Activated CD8-positive, alpha-beta memory T cell treated with anti-CD3 and anti-CD28 coated beads for 1 hour (primary cell): ENCODE measurements at regions not wholly inside any gene's neighbourhood (a gene's known extent, or its start where the extent isn't known, plus 50 kb on each side); places are given as distances from the start of the nearest gene placed in this dataset.
"Not testable (repeated sequence)": the region's sequence is repeated elsewhere in the genome, so short reads cannot be mapped to it uniquely, and the experiment has no call there.

Experiments
- DNase-seq, 2 donors: peaks; one replicate each; pipeline ENCODE4 v3.0.0-alpha.2; 2020; ENCODE audit warnings: low read depth in 1 of 2; ENCODE audit errors: extremely low read depth in 1 of 2

DNA sequence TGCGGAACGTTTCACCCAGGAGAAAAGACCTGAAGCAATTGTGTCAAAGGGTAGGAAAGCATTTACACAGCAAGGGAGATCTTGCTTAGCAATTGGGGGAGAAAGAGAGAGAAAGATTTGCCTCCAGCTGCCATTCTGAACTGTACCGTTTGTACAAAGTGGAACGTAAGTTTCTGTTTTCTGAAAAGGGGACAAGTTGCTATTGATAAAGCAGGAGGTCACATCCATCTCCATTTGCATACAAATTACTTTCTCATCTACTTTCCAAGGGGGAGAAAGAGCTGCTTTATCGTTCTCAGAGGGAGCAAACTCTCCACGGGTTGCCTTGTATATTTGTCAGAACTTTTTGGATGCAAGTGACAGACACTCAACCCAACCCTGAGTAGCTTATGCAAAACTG is 92.0 kb upstream of the CARD11 start:
- no peak for DNase-seq

DNA sequence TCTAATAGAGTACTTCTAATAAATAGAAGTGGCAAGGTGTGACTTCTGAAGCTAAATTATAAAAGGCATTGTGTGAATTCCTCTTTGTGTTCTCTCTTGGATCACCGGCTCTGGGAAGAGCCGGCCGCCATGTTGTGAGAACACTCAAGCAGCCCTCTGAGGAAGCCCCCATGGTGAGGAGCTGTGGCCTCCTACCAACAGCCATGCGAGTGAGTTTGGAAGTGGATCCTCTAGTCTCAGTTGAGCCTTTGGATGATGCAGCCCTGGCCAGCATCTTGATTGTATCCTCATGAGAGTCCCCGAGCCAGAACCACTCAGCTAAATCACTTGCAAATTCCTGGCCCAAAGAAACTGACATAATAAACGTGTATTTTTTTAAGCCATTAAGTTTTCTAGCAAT is 94.5 kb upstream of the CARD11 start:
- DNase-seq: no peak

- no peak for DNase-seq
Measured at GRCh38 chr7:3138997-3139396, 95.3 kb upstream of the CARD11 start.

GRCh38 chr7:3140834-3141233 is 97.2 kb upstream of the CARD11 start:
- DNase-seq: no peak

DNA sequence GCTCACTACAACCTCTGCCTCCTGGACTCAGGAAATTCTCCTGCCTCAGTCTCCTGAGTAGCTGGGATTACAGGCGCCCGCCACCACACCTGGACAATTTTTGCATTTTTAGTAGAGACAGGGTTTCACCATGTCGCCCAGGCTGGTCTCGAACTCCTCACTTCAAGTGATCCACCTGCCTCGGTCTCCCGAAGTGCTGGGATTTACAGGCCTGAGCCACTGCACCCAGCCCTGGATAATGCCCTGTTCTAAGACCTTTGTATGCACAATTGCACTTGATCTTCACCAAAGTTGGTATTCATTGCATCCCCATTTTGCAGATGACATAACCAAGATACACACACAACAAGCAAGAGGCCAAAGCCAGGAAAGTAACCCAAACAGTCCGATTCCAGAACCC is 97.7 kb upstream of the CARD11 start:
- no peak for DNase-seq

DNA sequence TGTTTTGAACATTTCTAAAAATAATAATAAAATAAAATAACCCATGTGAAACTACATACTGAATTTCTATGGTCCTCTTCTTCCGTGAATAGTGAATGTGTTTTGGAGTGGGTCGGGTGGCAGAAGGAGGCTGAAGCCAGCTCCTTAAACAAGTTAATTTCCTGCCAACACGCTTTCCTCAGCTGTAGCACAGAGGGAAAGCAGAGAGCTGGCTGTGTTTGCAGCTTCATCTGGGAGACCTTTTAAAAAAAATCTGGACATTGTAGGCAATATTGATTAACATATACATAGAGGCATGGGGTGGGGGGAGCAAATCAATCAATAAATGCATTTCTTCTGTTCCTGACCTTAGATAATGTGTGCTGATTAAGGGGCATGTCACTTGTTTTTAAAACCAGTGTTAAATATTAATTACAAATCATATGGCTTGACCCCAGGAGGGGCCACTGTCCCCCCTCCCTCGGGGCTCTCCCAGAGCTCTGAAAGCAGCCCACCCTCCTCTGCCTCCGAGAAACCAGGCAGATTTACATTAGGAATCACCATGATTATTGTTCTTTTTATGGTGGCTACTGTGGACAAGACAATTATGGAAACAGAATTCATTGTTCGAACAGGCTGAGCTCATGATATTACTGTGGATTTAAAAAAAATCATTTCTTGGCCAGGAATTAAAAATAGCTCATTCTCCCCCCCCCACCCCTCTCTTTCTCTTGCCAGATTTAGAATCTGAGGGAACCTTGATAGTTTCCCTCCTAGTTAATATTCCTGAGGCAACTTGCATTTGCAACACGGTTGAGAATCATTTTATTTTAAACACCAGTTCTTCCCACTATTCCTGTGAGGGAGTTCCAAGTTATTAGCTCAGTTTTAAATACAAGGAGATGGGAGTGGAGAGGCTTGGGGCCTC is 100.5 kb upstream of the CARD11 start:
- no peak for DNase-seq

- DNase-seq: not testable (repeated sequence)
Measured at GRCh38 chr7:3144776-3145125, 101.1 kb upstream of the CARD11 start.

GRCh38 chr7:3146571-3147226 is 103.0 kb upstream of the CARD11 start:
- no peak for DNase-seq

- not testable (repeated sequence) for DNase-seq
Measured at GRCh38 chr7:3148471-3148870, 104.8 kb upstream of the CARD11 start.

DNA sequence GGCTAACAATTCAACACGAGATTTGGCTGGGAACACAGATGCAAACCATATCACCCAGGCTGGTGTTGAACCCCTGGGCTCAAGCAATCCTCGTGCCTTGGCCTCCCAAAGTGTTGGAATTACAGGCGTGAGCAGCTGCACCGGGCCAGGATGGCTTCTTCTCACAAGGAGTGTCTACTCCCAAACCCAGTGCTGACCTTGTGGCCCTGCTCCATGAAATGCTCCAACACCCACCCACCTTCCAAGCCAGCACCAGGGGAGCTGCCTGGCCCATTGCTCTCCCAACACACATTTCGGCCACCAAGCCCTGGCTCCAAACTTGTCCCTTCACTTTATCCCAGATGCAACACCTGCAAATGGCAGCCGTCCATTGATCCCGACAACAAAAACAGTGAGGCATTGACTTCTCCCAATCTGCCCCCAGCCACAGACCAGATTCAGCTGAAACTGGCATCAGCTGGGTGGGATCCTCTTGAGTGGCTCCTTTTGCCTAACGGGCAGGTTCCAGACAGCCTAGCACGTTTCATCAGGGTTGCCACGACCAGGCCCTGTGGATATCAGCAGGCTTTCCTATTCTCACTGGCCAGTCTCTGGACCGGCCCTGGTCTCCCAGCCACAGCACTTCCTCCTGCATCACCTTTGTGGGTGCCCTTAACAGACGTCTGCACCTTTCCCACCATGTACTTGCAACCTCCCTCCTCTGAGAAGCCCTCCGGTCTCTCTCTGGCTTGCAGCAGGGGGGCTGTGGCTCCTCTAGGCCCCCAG is 105.7 kb upstream of the CARD11 start:
- DNase-seq: no peak

DNA sequence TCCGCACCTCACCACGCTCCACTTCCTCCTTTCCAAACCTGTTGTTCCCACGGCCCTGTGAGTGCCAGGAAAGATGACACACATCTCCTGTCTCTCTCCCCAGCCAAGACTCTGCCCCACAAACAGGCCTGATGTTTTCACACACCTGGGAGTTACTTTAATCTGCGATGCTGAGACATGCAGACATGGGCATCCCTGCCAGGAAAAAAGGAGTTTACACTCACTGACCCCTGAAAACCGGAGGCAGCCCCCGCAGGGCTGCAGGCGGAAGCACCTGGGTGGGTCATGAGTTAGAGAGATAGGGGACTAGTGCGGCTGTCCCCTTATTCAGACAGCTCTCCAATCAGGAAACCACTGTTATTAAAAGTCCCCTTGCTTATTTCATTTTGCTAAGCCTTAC is 106.4 kb upstream of the CARD11 start:
- no peak for DNase-seq

- DNase-seq: no peak
Measured at GRCh38 chr7:3151784-3152183, 108.1 kb upstream of the CARD11 start.

DNA sequence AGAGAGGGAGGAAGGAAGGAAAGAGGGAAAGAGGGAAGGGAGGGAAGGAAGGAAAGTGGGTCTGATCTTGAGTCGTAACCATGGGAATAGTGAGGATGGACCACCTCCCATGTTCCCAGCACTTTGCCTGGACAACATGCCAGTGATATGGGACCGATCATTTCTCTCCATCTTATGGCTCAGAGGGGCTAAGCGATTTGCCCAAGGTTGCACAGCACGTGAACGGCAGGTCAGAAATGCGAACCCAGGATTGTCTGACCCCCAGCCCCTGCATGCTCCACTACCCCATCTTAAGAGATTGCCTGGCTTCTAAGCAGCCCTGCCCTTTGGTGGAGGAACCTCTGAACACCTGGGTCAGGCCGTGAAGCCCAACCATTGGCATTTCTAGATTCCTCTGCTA is 109.0 kb upstream of the CARD11 start:
- no peak for DNase-seq

DNA sequence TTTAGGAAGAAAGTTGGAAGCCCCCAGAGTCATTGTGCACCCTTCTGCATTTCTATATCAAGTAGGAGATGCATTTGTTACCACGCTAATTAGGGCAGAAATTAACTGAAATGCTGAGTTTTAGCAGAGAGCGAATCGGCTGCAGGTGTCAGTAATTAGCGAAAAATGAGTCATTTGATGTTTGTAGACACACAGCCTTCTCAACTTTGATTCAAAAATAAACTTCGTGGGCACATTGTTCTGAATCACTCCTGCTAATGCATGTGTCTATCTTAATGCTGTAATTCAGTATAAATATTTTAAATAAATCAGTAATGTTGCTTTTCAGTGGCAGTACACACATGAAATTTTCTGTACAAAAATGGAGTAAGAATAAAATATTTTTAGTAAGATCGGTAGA is 109.5 kb upstream of the CARD11 start:
- DNase-seq: no peak

DNA sequence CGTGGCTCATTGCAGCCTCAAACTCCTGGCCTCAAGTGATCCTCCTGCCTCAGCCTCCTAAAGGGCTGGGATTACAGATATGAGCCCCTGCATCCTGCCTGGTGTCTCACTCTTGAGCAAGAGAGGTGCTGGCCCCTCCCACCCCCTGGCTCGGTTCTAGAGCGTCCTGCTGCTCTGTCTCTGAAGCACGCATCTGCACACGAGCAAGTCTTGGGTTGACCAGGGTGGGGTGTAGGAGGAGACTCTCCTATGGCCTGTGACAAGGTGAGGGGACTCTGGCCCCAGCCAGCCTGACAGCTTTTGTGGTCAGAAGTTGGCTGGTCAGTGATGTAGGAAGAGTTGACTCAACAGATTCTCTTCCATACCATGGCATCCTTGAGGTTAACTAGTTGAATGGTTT is 110.7 kb upstream of the CARD11 start:
- no peak for DNase-seq

DNA sequence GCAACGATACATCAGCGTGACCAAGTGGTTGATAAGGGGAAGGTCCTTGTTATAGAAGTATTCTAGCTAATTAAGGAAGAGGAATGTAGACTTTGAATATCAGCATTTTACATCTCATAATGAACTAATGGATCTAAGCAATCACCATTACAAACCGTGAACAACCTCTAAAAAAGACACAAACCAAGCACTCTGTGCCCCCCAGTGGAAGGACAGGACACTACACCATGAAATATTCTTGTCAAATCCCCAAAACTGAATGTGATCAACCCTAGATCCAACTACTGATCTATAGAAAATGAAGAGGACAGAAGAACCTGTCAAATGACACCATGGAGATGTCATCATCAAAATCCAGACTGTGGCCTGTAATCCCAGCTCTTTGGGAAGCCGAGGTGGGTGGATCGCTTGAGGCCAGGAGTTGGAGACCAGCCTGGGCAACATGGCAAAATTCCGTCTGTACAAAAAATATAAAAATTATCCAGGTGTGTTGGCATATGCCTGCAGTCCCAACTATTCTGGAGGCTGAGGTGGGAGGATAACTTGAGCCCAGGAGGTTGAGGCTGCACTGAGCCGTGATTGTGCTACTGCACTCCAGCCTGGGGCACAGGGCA is 111.3 kb upstream of the CARD11 start:
- peak; percentile 20 to 25 for DNase-seq

- DNase-seq: no peak
Measured at GRCh38 chr7:3156508-3156907, 112.8 kb upstream of the CARD11 start.

DNA sequence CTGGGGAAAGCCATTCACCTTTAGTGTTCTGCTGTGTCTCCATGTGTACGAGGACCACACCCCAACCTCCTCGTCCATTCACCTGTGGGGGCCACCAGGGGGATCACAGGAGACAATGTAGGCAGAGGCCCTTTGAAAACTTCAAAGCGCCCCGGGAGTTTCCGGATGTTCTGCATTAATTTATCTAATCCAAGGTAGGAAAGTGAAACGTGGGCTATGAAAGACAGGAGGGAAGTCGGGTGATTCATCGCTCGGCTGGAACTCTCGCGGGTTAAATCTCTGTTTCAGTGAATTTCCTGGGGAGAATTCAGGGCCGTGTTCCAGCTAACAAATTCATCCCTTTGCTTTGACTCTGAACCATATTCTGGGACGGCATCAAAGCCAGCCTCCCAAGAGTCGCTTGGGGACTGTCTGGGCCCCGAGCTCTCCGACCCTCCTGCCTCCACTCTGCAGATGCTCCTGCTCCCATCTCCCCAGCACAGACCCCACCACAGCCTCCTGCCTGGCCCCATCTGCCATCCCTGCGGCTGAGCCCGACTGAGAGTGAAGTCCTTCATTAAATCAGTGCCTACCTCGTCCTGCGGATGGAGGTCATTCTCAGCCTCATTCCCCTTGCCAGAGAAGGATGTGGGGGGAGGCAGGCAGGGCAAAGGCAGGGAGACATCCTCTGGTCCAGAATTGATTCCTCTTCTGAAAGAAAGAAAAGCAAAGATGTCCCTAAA is 114.1 kb upstream of the CARD11 start:
- no peak for DNase-seq

- no peak for DNase-seq
Measured at GRCh38 chr7:3158341-3158760, 114.7 kb upstream of the CARD11 start.

GRCh38 chr7:3159039-3159438 is 115.4 kb upstream of the CARD11 start:
- no peak for DNase-seq

DNA sequence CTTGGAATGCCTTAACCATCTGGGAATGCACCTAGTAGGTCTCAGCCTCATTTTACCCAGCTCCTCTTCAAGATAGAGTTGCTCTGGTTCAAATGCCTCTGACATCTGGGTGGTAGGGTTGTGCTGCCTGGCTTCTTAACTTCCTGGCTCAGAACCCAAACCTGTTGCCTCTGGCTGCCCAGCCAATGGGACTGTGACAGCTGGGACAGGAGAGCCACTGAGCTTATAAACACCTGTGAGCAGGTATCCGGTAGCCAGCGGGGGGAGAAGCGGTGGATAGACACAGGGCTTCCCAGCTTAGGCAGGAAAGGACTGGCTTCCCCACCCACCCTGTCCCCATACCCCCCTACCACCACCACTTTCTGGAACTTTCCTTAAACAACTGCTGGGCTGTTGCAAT is 115.8 kb upstream of the CARD11 start:
- no peak for DNase-seq
